Adrenal gland (tissue), 5 donors: ENCODE measurements at regions not wholly inside any gene's neighbourhood (a gene's known extent, or its start where the extent isn't known, plus 50 kb on each side); places are given as distances from the start of the nearest gene placed in this dataset.

ENCODE experiments used
- POLR2A ChIP-seq, 2 donors: fragments of 450-650 bp; IDR thresholded peaks; one replicate each; pipeline ENCODE4 v1.6.1; 2017; ENCODE audit warnings: antibody characterized with exemption in 2 of 2, mild to moderate bottlenecking in 2 of 2, moderate library complexity in 1 of 2
- TF ChIP-seq, protein P1 (sequence below), 6 experiments: fragments of 450-650 bp in 4 of 6; fragments of 200-600 bp in 2 of 6; sonication (generic) in 1 of 6; IDR thresholded peaks; 1 replicate in 5 of 6; 2 replicates in 1 of 6; pipeline versions ENCODE4 v1.5.1 to v1.8.0; 2016 to 2021; ENCODE audit warnings: antibody characterized with exemption in 6 of 6, mild to moderate bottlenecking in 2 of 6, moderate library complexity in 1 of 6
- donor health status: DM: no; HTN: no; CAD: no.

DNA sequence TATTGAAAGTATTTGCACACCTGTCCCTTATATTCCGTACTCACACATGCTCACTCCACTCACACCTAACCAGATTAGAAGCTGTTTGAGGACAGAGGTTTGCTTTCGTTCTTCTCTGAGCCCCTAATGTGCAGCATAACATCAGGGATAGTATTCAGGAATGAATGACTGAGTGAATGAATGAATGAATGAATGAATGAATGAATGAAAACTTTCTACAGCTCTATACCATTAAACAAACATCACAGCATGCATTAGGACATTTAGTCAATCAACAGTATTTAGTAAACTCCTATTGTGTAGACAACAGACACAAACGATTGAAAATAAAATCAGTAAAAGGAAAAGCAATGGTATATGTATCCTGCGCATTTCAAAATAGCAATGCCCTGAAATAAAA is 212.7 kb downstream of the SHQ1 start:
- TF ChIP-seq, protein P1, sequence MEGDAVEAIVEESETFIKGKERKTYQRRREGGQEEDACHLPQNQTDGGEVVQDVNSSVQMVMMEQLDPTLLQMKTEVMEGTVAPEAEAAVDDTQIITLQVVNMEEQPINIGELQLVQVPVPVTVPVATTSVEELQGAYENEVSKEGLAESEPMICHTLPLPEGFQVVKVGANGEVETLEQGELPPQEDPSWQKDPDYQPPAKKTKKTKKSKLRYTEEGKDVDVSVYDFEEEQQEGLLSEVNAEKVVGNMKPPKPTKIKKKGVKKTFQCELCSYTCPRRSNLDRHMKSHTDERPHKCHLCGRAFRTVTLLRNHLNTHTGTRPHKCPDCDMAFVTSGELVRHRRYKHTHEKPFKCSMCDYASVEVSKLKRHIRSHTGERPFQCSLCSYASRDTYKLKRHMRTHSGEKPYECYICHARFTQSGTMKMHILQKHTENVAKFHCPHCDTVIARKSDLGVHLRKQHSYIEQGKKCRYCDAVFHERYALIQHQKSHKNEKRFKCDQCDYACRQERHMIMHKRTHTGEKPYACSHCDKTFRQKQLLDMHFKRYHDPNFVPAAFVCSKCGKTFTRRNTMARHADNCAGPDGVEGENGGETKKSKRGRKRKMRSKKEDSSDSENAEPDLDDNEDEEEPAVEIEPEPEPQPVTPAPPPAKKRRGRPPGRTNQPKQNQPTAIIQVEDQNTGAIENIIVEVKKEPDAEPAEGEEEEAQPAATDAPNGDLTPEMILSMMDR (IDR thresholded peaks at IDR 0.05): no peak
- no peak for TF ChIP-seq POLR2A (IDR thresholded peaks at IDR 0.05)
